Transverse colon (tissue), 4 donors: ENCODE measurements at regions not wholly inside any gene's neighbourhood (a gene's known extent, or its start where the extent isn't known, plus 50 kb on each side); places are given as distances from the start of the nearest gene placed in this dataset.

Source experiments
- DNase-seq: peaks from one replicate; pipeline ENCODE4 v3.0.0-alpha.2; 2019
- H3K27ac ChIP-seq, 4 donors: fragments of 200-600 bp; sonication (generic); 2 replicates each; pipeline ENCODE4 v1.5.1; 2016 to 2018; ENCODE audit warnings: inconsistent platforms in 4 of 4
- H3K27me3 ChIP-seq: fragments of 200-600 bp; sonication (generic); 2 replicates; pipeline ENCODE4 v1.5.1; 2017; ENCODE audit warnings: inconsistent platforms
- H3K36me3 ChIP-seq, 4 donors: fragments of 200-600 bp; sonication (generic); 2 replicates each; pipeline ENCODE4 v1.5.1; 2017 to 2019; ENCODE audit warnings: inconsistent platforms in 4 of 4
- H3K4me1 ChIP-seq, 4 donors: fragments of 200-600 bp; sonication (generic); 2 replicates each; pipeline ENCODE4 v1.5.1; 2017 to 2020; ENCODE audit warnings: inconsistent platforms in 4 of 4
- H3K4me3 ChIP-seq, 4 donors: fragments of 200-600 bp; sonication (generic); 1 replicate in 1 of 4; 2 replicates in 3 of 4; pipeline versions ENCODE4 v1.5.1 to v1.6.1; 2017 to 2019; ENCODE audit warnings: inconsistent platforms in 4 of 4
- H3K9me3 ChIP-seq, 2 donors: fragments of 200-600 bp; sonication (generic); 2 replicates each; pipeline ENCODE4 v1.5.1; 2017 to 2019; ENCODE audit warnings: inconsistent platforms in 2 of 2
- CTCF ChIP-seq, 5 experiments: fragments of 200-600 bp in 3 of 5; fragments of 450-650 bp in 2 of 5; sonication (generic) in 3 of 5; IDR thresholded peaks; 1 replicate in 2 of 5; 2 replicates in 3 of 5; pipeline ENCODE4 v1.5.1; 2016 to 2017; ENCODE audit warnings: antibody characterized with exemption in 5 of 5, inconsistent platforms in 3 of 5, mild to moderate bottlenecking in 2 of 5, moderate library complexity in 1 of 5
- EP300 ChIP-seq: sonication (generic); formaldehyde crosslinking; IDR thresholded peaks from one replicate; pipeline ENCODE4 v1.6.1; 2017; ENCODE audit warnings: antibody characterized with exemption, low read depth
- POLR2A ChIP-seq: fragments of 450-650 bp; IDR thresholded peaks from one replicate; pipeline ENCODE4 v1.6.1; 2016; ENCODE audit warnings: antibody characterized with exemption, mild to moderate bottlenecking, moderate library complexity
- POLR2AphosphoS5 ChIP-seq, 3 donors: sonication (generic); formaldehyde crosslinking; IDR thresholded peaks; one replicate each; pipeline ENCODE4 v1.6.1; 2016; ENCODE audit warnings: antibody characterized with exemption in 3 of 3
- WGBS, 2 donors: methylation state at CpG; one replicate each; pipeline ENCODE4 v1.1.5; 2018; ENCODE audit warnings: low coverage in 1 of 2; 5-methylcytosine and 5-hydroxymethylcytosine counted together
- in situ Hi-C, 4 donors: fragments of 200-750 bp; cut with MboI; loops; one replicate each; pipeline versions ENCODE4 v1.15.0 to v1.15.1; 2017; ENCODE audit warnings: low sequenced_read_pairs in 3 of 4, low pct_ligation_motif_present in 1 of 4, low pct_unique_long_range_greater_than_20kb in 1 of 4
- intact Hi-C: fragments of 100-400 bp; cut with DNase I; formaldehyde crosslinking; loops from one replicate; pipeline ENCODE4 v1.15.1; 2023; ENCODE audit warnings: low total_unique reads

DNA sequence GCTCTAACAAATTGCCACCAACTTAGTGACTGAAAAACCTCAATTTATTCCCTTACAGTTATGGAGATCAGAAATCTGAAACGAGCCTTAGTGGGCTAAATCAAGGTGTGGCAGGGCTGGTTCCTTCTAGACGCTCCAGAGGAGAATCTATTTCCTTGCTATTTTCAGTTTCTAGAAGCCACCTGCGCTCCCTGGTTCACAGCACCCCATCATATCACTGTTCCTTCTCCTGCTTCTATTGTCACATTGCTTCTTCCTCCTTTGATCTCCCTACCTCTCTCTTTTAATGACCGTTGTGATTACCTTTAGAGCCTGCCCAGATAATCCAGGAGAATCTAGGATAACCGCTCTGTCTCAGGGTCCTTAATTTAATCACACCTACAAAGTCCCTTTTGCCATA, 596.6 kb downstream of the PLCL1 start:
- Histone ChIP-seq H3K36me3 (no peaks in the 10 kb centered on the region), H3K9me3 (no peaks in the 10 kb centered on the region), H3K4me3 (no peak overlapping the region), H3K4me1 (peaks cover 0 to 10% (median 2%) of the 10 kb centered on the region in 4 donors), H3K27me3 (no peaks in the 10 kb centered on the region), H3K27ac (peak overlapping the region in 2 of 4 donors; percentile 22 to 37)
- no peak for DNase-seq
- in situ Hi-C loops: no loop called here
- TF ChIP-seq POLR2A (no peak), POLR2AphosphoS5 (IDR thresholded peaks at IDR 0.05) (no peak), CTCF (IDR thresholded peaks at IDR 0.05) (no peak), EP300 (no peak)
- WGBS, 2 donors: 37 to 38% methylated on average over 4 to 5 of the region's 5 CpGs
- intact Hi-C loops: no loop called here

DNA sequence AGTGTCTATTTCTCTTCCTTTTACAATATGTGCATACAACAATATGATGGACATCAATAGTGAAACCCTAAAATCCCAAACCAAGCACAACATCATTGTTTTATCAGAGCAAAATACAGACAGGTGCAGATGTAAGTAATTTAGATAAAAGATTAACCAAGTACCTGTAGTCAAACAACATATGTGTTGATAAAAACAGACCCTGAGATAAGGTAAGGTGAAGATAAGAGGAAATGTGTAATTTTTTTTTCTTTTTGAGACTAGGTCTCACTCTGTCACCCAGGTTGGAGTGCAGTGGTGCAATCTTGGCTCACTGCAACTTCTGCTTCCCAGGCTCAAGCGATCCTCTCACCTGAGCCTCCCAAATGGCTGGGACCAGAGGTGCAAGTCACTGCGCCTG, 589.8 kb downstream of the PLCL1 start:
- H3K27ac ChIP-seq: no peak overlapping the region
- H3K9me3 ChIP-seq: no peaks in the 10 kb centered on the region
- peaks cover 0 to 14% (median 8%) of the 10 kb centered on the region in 4 donors for H3K4me1 ChIP-seq
- intact Hi-C loops (no loop called here), in situ Hi-C loops (no loop called here)
- no peak for DNase-seq
- H3K27me3 ChIP-seq: no peaks in the 10 kb centered on the region
- 58% methylated on average over 2 of the region's 2 CpGs; no CpG with 5 or more reads in 1 of the 2 donors for WGBS, 2 donors
- no peaks in the 10 kb centered on the region for H3K36me3 ChIP-seq
- TF ChIP-seq POLR2AphosphoS5 (IDR thresholded peaks at IDR 0.05) (no peak), POLR2A (no peak), CTCF (IDR thresholded peaks at IDR 0.05) (no peak), EP300 (no peak)
- H3K4me3 ChIP-seq: no peak overlapping the region

DNA sequence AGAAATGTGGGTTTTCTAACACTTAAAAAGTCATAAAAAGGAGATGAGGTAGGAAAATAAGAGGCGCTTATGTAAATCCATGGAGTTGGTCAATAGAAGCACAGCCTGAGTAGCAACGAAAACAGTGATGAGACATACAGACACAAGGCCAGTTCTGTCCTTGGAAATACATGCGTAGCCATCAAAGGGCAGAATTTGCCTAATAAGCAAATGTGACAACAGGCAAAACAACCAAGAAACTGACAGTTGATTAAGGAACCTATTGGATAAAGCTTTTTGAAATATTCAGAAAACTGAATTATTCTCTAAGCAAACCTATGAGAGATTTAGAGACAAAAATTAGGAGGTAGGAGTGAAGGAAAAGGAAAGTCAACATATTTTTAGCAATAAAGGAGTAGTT, 586.3 kb downstream of the PLCL1 start:
- Histone ChIP-seq H3K27me3 (no peaks in the 10 kb centered on the region), H3K4me3 (no peak overlapping the region), H3K9me3 (no peaks in the 10 kb centered on the region), H3K27ac (no peak overlapping the region), H3K36me3 (no peaks in the 10 kb centered on the region), H3K4me1 (peaks cover 0 to 18% (median 8%) of the 10 kb centered on the region in 4 donors)
- in situ Hi-C loops (no loop called here), intact Hi-C loops (no loop called here)
- TF ChIP-seq EP300 (no peak), CTCF (IDR thresholded peaks at IDR 0.05) (no peak), POLR2AphosphoS5 (IDR thresholded peaks at IDR 0.05) (no peak), POLR2A (no peak)
- WGBS, 2 donors: 83 to 92% methylated on average over 3 of the region's 3 CpGs
- DNase-seq: no peak

GRCh38 chr2:198387677-198388076, 583.3 kb downstream of the PLCL1 start:
- 0% methylated on average over 1 of the region's 1 CpG for WGBS, 2 donors
- intact Hi-C loops: no loop called here

More at GRCh38 chr2:198387677-198388076, 583.3 kb downstream of the PLCL1 start:
- in situ Hi-C loops: no loop called here
- TF ChIP-seq POLR2AphosphoS5 (IDR thresholded peaks at IDR 0.05) (no peak), CTCF (IDR thresholded peaks at IDR 0.05) (no peak), EP300 (no peak), POLR2A (no peak)
- H3K4me3 ChIP-seq: no peak overlapping the region
- no peak for DNase-seq
- no peaks in the 10 kb centered on the region for H3K27me3 ChIP-seq
- H3K36me3 ChIP-seq: no peaks in the 10 kb centered on the region
- peaks cover 0 to 7% (median under 1%) of the 10 kb centered on the region in 4 donors for H3K4me1 ChIP-seq
- no peaks in the 10 kb centered on the region for H3K9me3 ChIP-seq
- no peak overlapping the region for H3K27ac ChIP-seq
